ENCODE measurements at regions not wholly inside any gene's neighbourhood (a gene's known extent, or its start where the extent isn't known, plus 50 kb on each side); places are given as distances from the start of the nearest gene placed in this dataset.

DNA sequence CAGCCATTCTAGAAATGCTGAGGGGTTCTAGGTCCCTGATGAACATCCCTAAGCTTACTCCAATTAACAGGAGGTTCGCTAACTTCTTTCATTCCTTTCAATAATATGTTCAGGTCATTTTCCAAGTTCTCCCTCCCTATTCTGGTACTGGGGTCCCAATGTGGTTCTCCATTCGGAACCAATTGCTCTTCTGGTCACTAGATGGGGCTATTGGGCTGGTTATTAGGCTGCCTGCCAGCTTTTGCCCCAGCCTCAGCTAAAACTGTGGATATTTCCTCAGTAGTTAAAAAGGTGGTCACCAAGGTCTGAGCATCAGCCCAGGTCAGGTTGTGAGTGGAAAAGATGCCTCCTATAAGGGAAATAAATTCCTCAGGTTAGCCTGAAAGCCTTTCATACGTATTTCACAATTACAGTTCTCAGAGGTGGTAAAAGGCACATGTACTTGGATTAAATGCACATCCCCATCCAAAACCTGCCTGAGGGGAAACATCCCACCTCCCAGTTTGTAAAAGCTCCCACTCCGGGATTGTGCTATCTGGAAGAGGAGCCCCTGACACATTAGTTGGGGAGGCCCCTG is 161.1 kb upstream of the CCDC179 start:
- Histone ChIP-seq H3K4me3 (no peak overlapping the region), H3K27ac (no peak overlapping the region), H3K27me3 (no peaks in the 10 kb centered on the region), H3K9me3 (no peaks in the 10 kb centered on the region), H3K36me3 (no peaks in the 10 kb centered on the region), H3K4me1 (no peaks in the 10 kb centered on the region)
- 49% methylated on average over 4 of the region's 4 CpGs for WGBS
- no peak for TF ChIP-seq EP300 (IDR thresholded peaks at IDR 0.05)
- no peak for TF ChIP-seq POLR2A (IDR thresholded peaks at IDR 0.05)
- no peak for TF ChIP-seq POLR2AphosphoS5 (IDR thresholded peaks at IDR 0.05)
- TF ChIP-seq, protein P1, sequence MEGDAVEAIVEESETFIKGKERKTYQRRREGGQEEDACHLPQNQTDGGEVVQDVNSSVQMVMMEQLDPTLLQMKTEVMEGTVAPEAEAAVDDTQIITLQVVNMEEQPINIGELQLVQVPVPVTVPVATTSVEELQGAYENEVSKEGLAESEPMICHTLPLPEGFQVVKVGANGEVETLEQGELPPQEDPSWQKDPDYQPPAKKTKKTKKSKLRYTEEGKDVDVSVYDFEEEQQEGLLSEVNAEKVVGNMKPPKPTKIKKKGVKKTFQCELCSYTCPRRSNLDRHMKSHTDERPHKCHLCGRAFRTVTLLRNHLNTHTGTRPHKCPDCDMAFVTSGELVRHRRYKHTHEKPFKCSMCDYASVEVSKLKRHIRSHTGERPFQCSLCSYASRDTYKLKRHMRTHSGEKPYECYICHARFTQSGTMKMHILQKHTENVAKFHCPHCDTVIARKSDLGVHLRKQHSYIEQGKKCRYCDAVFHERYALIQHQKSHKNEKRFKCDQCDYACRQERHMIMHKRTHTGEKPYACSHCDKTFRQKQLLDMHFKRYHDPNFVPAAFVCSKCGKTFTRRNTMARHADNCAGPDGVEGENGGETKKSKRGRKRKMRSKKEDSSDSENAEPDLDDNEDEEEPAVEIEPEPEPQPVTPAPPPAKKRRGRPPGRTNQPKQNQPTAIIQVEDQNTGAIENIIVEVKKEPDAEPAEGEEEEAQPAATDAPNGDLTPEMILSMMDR (IDR thresholded peaks at IDR 0.05) = no peak
- no peak for DNase-seq (ENCODE audit: low spot score in 2 of 2)

DNA sequence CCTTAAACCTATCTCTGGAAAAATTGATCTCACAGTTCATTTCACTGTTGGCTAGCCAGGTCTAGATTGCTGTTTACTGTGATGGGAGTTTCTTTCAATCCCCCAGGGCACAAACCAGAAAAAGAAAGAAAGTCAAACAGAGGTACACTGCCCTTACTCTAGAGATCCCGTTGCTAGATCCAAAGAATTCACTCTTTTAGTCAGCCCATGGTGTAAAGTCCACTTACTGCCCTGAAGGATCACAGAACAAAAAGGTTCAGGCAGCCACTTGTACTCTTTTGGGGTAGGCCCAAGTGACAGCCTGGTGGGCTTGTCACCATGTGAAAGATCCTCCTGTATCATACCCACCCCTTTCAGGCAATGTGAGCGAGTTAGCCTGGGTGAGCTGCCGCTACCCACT is 162.6 kb upstream of the CCDC179 start:
- H3K4me1 ChIP-seq = no peaks in the 10 kb centered on the region
- TF ChIP-seq, protein P1 (IDR thresholded peaks at IDR 0.05) = no peak
- no peak overlapping the region for H3K27ac ChIP-seq
- H3K36me3 ChIP-seq = no peaks in the 10 kb centered on the region
- 94% methylated on average over 3 of the region's 3 CpGs for WGBS
- H3K4me3 ChIP-seq = no peak overlapping the region
- no peaks in the 10 kb centered on the region for H3K27me3 ChIP-seq
- H3K9me3 ChIP-seq = no peaks in the 10 kb centered on the region
- no peak for DNase-seq (ENCODE audit: low spot score in 2 of 2)

DNA sequence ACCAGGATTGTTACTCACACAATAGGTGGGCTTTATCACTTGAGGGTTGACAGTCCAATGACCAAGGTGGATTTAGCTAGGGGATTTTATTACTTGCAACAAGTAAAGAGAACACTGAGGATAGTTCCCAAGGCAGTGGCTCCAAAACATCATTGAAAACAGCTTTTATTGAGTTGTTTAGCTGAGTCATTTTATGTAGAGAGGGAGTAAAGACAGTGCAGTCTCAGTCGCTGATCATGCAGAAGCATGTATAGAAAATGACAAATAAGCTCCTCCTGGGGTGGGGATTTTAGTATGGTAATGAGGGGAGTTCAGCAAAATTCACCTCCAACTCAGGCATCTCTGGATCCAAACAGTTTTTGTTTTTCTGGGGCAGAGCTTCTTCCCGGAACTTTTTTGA is 163.0 kb upstream of the CCDC179 start:
- Histone ChIP-seq H3K27me3 (no peaks in the 10 kb centered on the region), H3K27ac (no peak overlapping the region), H3K4me1 (no peaks in the 10 kb centered on the region), H3K36me3 (no peaks in the 10 kb centered on the region), H3K4me3 (no peak overlapping the region), H3K9me3 (no peaks in the 10 kb centered on the region)
- TF ChIP-seq, protein P1 (IDR thresholded peaks at IDR 0.05) = no peak
- TF ChIP-seq EP300 (IDR thresholded peaks at IDR 0.05) (no peak), POLR2AphosphoS5 (IDR thresholded peaks at IDR 0.05) (no peak), POLR2A (IDR thresholded peaks at IDR 0.05) (no peak)
- 59% methylated on average over 2 of the region's 2 CpGs for WGBS
- DNase-seq (ENCODE audit: low spot score in 2 of 2) = no peak

DNA sequence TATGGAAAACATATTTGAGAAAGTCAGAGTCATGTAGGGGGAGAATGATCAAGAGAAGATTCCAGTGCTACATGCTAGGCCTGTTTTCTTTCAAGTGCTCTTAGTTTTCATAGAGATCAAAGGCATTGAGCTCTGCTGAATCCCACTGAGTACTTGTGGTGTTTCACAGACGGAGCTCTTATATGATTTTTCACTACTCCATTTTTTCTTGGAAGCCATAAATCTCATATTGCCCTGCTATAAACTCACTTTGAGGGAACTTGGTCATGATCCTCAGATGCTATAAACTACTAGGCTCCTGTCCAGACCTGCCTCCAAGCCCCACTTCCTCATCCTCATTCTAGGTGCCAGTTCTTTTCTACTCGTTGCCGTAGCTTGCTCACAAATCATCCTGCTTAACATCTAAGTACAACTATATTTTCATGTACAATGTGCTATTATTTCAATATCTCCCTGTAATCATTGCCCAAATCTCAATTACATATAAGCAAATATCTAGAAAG is 180.8 kb upstream of the CCDC179 start:
- TF ChIP-seq POLR2A (IDR thresholded peaks at IDR 0.05) (no peak), POLR2AphosphoS5 (IDR thresholded peaks at IDR 0.05) (no peak), EP300 (IDR thresholded peaks at IDR 0.05) (no peak)
- TF ChIP-seq, protein P1 (IDR thresholded peaks at IDR 0.05) = no peak
- WGBS = 32% methylated on average over 3 of the region's 3 CpGs
- DNase-seq (ENCODE audit: low spot score in 2 of 2) = no peak
- H3K4me3 ChIP-seq = no peak overlapping the region
- H3K27ac ChIP-seq = no peak overlapping the region
- H3K36me3 ChIP-seq = no peaks in the 10 kb centered on the region
- no peaks in the 10 kb centered on the region for H3K9me3 ChIP-seq
- H3K4me1 ChIP-seq = no peaks in the 10 kb centered on the region
- H3K27me3 ChIP-seq = no peaks in the 10 kb centered on the region

DNA sequence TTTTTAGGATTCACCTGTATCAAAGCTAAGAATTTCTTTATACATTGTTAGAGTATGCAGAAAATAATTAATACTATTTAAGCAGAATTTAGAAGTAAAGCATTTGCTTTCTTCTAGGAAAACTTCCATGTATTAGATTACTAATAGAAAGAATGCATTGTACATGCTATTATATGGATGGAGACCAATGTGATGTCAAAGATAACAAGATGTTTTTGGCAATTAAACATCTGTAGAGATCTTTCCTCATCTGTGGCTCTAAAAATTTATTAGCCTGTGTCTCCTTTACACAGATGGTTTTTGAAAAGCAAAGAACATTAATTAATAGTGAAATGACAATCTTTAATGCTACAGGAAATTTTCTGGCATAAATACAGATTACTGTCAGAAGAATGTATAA is 198.4 kb upstream of the CCDC179 start:
- H3K4me3 ChIP-seq = no peak overlapping the region
- H3K4me1 ChIP-seq = no peaks in the 10 kb centered on the region
- TF ChIP-seq, protein P1 (IDR thresholded peaks at IDR 0.05) = no peak
- TF ChIP-seq EP300 (IDR thresholded peaks at IDR 0.05) (no peak), POLR2A (IDR thresholded peaks at IDR 0.05) (no peak), POLR2AphosphoS5 (IDR thresholded peaks at IDR 0.05) (no peak)
- no peaks in the 10 kb centered on the region for H3K36me3 ChIP-seq
- no peaks in the 10 kb centered on the region for H3K27me3 ChIP-seq
- no peak for DNase-seq (ENCODE audit: low spot score in 2 of 2)
- no peak overlapping the region for H3K27ac ChIP-seq
- no peaks in the 10 kb centered on the region for H3K9me3 ChIP-seq

All from suprapubic skin (tissue), 4 donors.